HG03135 (cell line): ENCODE measurements at regions not wholly inside any gene's neighbourhood (a gene's known extent, or its start where the extent isn't known, plus 50 kb on each side); places are given as distances from the start of the nearest gene placed in this dataset.

Experiments
- ATAC-seq: cut with Tn5 transposase; IDR thresholded peaks from one replicate; pipeline ENCODE4 v1.9.1; 2021; ENCODE audit warnings: mild to moderate bottlenecking, moderate library complexity; ENCODE audit not compliant: unreplicated experiment

- no peak for ATAC-seq
Observed at GRCh38 chr4:152117520-152117919, 356.7 kb upstream of the GATB start.

- no peak for ATAC-seq
Observed at GRCh38 chr4:152117054-152117453, 356.2 kb upstream of the GATB start.

GRCh38 chr4:152115794-152116193 is 355.0 kb upstream of the GATB start:
- ATAC-seq: no peak

- ATAC-seq: no peak
Observed at GRCh38 chr4:152115118-152115517, 354.3 kb upstream of the GATB start.

GRCh38 chr4:152114562-152114961 is 353.8 kb upstream of the GATB start:
- ATAC-seq: no peak

GRCh38 chr4:152112887-152113286 is 352.1 kb upstream of the GATB start:
- ATAC-seq: peak; percentile 74

GRCh38 chr4:152112190-152112589 is 351.4 kb upstream of the GATB start:
- no peak for ATAC-seq

- ATAC-seq: no peak
Observed at GRCh38 chr4:152110780-152111179, 350.0 kb upstream of the GATB start.

- ATAC-seq: no peak
Observed at GRCh38 chr4:152109531-152110509, 349.0 kb upstream of the GATB start.

- ATAC-seq: no peak
Observed at GRCh38 chr4:152107736-152108500, 347.1 kb upstream of the GATB start.

GRCh38 chr4:152106781-152107321 is 346.0 kb upstream of the GATB start:
- no peak for ATAC-seq

GRCh38 chr4:152106113-152106763 is 345.4 kb upstream of the GATB start:
- ATAC-seq: no peak

- ATAC-seq: no peak
Observed at GRCh38 chr4:152104901-152105357, 344.1 kb upstream of the GATB start.

- no peak for ATAC-seq
Observed at GRCh38 chr4:152104356-152104755, 343.5 kb upstream of the GATB start.

GRCh38 chr4:152103181-152103901 is 342.5 kb upstream of the GATB start:
- ATAC-seq: no peak

- ATAC-seq: no peak
Observed at GRCh38 chr4:152102436-152103000, 341.7 kb upstream of the GATB start.

GRCh38 chr4:152101556-152102435 is 341.0 kb upstream of the GATB start:
- no peak for ATAC-seq

- ATAC-seq: no peak
Observed at GRCh38 chr4:152100379-152101201, 339.8 kb upstream of the GATB start.
